ENCODE measurements at regions not wholly inside any gene's neighbourhood (a gene's known extent, or its start where the extent isn't known, plus 50 kb on each side); places are given as distances from the start of the nearest gene placed in this dataset.

- no peak for TF ChIP-seq CTCF (conservative IDR thresholded peaks at IDR 0.05 in 1 of 2, IDR thresholded peaks at IDR 0.05 in 1 of 2; ENCODE audit: extremely low read depth in 1 of 2, insufficient read depth in 1 of 2, low read depth in 1 of 2, low read length in 2 of 2)
- TF ChIP-seq EZH2 (IDR thresholded peaks at IDR 0.05; ENCODE audit: borderline replicate concordance, low read length), result no peak
Measured at GRCh38 chr5:56549096-56549886, 266.1 kb upstream of the MAP3K1 start.

Data from mammary epithelial cell (primary cell).